Glomerular visceral epithelial cell (primary cell): ENCODE measurements at regions not wholly inside any gene's neighbourhood (a gene's known extent, or its start where the extent isn't known, plus 50 kb on each side); places are given as distances from the start of the nearest gene placed in this dataset.
"Not testable (repeated sequence)": the region's sequence is repeated elsewhere in the genome, so short reads cannot be mapped to it uniquely, and the experiment has no call there.

Source experiments
- DNase-seq: peaks from one replicate; pipeline ENCODE4 v3.0.0-alpha.2; 2016; ENCODE audit errors: extremely low spot score

DNA sequence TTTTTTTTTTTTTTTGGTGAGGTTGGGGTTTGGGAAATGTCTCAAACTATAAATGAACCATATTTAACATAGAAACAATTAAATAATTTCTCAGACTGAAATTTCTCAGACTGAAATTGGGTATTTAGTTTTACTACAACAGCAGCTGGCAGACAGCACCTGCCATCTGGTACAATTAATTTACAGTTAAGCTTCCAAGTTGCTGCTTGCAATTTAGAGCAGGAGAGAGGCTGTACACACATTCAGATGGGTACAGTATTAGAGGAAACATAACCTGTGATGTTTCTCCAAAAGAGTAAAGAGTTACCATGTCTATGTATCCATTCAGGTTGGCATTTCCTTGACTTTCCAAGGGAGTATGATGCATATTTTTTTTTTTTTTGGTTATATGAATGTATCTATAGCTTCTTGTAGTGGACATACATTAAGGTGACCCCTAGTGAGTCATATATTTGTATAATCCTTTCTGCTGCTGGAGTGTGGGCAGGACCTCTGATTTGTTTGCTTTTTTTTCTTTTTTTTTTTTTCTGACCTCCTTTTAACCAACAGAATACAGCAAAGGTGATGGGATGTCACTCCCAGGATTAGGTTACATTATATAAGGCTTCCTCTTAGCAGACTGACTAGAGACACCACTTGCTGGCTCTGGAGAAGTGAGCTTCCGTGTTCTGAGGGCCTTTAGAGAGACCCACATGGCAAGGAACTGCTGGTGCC is 201.7 kb downstream of the PTH2R start:
- no peak for DNase-seq

DNA sequence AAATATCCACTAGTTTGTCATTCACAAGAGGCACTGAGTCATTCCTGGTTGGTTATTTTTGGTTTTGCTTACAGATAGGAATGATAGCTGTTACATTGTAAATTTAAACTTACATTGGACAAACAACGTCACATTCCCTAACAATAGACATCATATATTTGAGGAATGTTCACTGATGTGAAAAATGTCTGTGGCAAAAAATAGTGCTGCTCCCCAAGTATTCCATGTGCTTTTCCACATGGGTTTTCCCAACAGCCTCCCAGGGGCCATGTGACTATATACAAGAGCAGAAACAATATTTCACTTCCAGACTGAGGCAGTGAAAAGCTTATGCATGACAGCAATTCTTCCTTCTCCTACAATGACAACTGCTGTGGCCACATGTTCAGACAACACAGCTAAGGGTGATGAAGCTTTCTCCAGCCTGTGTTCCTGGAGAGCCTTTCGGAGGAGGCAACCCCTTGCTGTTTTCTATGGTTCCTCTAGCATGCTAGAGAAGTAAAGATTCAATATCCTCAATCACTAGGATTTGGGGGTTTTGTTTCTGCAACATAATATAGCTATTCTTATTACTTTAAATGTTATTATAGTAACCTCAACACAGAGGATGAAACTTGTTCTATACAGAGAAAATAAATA is 202.7 kb downstream of the PTH2R start:
- DNase-seq = no peak

DNA sequence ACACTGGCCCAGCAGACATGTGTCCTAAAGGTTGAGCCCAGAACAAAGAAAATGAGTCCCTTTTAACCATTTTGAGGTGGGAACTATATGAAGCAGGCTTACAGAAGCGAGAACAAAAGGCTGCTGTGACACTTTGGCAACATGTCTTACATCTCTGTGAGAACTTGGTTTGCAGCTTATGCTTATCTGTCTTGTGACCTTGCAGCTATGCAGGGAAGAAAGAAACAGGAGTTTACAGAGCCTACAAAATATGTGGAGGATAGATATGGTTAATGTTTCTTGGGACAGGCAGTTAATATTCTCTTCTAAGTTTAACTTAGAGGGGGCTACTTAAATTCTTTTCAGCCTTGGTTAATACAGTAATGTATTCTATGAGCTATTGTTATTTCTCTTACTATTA is 209.1 kb downstream of the PTH2R start:
- DNase-seq = not testable (repeated sequence)

DNA sequence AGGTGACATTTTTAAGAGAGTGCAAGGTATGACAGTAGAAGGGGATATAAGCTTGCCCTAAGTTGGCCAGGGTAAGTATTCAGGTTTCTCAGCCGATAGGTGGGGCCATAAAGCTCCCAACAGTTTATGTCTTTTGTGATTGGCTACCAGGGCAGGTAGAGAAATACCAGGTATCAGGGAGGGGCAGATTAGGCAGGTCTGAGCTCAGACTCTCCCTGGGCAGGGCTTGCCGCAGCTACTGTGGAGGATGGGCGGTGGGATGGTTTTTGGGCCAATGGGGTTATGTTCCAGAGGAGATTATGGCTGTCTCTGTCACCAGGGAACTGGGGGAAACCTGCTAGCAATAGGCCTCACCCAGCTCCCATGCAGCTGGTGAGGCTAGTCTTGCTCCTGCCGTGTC is 211.6 kb downstream of the PTH2R start:
- DNase-seq = no peak

- no peak for DNase-seq
Observed at GRCh38 chr2:208619993-208620392, 213.4 kb downstream of the PTH2R start.

DNA sequence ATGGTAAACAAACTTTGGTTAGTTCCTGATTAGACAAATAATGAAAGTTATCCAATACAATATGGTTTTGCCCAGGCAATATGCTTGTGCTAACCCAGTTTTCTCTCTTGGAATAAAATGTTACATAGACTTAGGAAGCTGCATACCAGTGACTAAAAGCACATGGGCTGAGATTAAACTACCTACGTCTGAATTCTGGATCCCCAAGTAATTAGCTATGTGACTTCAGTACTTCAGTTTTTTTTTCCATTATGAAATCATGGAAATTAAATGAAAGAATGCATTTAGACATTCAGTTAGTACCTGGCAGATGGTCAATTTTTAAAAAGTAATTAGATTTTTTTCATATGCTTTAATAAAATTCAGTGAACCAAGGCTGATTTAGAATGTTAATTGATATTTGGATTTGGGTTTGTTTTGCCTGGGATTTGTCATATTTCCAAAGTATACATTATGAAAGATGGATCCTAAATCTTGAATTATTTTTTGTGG is 213.9 kb downstream of the PTH2R start:
- DNase-seq = no peak

- no peak for DNase-seq
Observed at GRCh38 chr2:208627110-208627884, 220.7 kb downstream of the PTH2R start.

GRCh38 chr2:208627916-208628315 is 221.3 kb downstream of the PTH2R start:
- DNase-seq = no peak

- DNase-seq = no peak
Observed at GRCh38 chr2:208638059-208638458, 231.5 kb downstream of the PTH2R start.

- no peak for DNase-seq
Observed at GRCh38 chr2:208642125-208642779, 235.7 kb downstream of the PTH2R start.

- no peak for DNase-seq
Observed at GRCh38 chr2:208643145-208643544, 236.6 kb downstream of the PTH2R start.

- DNase-seq = no peak
Observed at GRCh38 chr2:208645226-208645625, 238.6 kb downstream of the PTH2R start.

DNA sequence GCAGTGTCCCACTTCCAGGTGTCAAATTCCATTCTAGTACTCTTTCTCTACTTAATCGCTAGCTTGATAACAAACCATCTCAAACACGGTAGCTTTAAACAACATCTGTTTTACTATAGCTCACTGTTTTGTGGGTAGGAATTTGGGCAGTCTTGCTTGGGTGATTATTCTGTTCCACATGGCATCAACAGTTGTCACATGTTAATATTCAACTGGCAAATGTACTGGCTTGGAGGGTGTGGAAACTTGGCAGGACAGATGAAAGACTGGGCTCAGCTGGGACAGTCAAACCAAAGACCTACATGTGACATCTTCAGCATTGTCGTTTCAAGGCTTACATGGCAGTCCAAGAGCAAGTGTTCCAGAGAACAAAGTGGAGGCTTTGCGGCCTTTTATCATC is 241.8 kb downstream of the PTH2R start:
- DNase-seq = no peak

DNA sequence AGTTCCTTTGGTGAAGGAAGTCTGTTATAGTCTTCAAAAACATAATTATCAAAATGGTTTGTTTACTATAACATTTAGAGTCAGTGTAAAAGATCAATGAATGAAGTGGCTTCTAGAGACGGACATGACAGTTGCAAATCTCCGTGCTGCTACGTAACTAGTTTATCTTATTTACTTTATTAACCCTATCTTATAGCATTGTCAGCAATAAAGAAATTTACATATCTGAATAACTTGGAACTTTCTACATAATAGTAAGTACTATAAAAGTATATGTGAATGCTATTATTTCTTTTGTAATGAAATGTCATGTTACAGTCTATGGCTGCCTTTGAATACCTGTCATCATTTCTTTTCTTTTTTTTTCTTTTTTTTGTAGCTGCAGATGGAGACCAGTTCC is 246.8 kb downstream of the PTH2R start:
- DNase-seq = no peak

- no peak for DNase-seq
Observed at GRCh38 chr2:208654056-208654455, 247.5 kb downstream of the PTH2R start.

DNA sequence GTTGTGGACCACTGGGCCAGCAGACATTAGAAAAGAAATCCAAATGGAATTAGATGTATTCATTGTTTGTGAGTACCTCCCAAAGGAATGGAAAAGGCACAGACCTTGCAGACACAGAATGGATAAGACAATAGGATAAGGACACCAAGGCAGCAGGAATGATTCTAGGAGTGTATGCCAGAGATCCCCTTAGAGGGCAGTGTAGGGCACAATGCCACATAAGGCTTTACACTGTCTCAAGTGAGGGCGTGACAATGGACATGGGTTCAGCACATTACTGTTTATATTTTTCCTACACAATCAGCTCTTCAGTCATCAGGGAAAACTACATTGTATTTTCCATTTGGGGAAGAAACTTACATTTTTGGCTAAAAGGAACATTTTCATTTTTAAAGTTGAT is 250.9 kb downstream of the PTH2R start:
- no peak for DNase-seq

DNA sequence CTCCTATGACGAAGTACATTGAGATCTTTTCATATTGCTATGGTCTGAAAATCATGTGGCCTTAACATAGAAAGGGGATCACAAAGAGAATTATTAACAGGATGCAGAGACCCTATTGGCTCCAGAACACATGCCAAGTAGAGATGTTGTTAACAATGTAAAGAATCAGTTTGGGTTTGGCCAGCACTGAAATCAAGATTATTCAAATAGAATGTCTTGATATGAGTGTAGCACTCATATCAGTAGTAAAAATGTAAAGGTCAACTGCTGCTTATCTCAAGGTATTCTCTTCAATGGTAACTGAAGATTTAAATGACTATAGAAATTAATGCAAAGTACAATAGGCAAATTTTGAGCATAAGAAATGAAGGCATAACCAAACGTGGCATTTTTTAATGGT is 262.8 kb downstream of the PTH2R start:
- DNase-seq = no peak

- no peak for DNase-seq
Observed at GRCh38 chr2:208671284-208671683, 264.7 kb downstream of the PTH2R start.

DNA sequence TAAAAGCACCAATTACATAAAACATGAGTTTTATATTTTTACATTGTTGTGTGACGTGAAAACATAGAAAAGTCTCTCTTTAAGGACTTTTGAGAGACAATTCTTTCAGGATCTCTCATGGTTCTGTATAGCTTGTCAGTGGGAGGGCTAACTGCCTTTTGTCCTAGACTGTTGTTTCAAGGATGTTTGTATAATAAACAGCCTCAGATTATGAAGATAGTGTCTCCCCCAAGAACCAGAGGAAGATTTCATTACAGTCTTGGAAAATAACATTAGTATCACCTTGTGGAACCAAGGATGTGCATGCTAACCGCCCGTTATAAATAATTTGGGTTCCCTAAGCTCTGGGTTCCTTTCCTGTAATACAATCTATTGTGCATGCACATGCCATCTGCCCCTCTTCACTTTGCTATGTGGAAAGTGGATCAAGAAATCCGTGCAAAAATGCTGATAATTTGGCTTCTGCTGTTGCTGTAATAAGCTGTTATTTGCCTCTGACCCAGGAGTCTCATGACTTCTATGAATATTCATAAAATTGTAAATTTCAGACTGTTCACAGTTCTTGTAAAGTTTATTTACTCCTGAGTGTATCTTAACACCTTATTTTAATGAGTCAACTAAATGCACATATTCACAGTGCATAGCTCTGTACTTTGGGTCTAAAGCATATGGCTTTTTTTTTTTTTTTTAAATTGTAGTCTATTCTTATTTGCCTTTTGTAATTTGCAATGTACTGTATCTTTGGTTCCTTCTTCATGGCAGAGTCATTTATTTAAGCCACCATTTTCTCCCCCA is 265.5 kb downstream of the PTH2R start:
- no peak for DNase-seq

DNA sequence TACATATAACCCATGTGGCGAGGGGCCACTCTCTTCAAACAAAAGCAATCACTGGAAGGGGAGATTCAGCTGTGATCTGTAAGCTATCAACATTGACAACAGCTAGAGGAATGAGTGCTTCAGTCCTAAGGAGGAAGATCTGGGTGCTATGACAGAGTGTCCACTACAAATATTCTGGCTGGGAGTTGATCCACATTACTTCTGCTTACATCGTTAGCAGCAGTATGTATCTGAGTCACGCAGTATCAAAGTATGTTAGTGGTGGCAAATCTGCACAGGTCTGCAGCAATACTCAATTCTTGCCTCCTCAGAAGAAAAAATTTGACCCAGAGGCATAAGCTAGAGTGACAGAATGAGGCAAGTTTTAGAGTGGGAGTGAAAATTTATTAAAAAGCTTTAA is 267.0 kb downstream of the PTH2R start:
- DNase-seq = no peak

DNA sequence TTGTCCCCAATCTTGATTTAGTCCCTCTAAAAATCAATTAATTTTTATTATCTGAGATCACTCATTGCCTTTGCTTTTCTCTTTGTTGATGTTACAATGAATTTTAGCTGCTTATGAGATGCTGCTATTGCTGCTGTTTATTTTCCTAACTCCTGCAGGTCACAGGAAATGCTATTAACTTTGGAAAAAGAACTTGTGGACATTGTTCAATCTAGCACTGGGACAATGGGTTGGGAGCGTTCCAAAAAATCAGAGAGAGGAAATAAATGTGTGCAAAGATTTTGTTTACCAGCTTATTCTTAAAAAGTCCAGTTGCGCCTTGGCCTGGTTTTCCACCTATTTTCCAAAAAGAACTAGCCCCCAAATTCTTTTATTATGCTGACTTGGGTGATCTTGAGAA is 268.3 kb downstream of the PTH2R start:
- DNase-seq = no peak
